ENCODE measurements at regions not wholly inside any gene's neighbourhood (a gene's known extent, or its start where the extent isn't known, plus 50 kb on each side); places are given as distances from the start of the nearest gene placed in this dataset.

GRCh38 chr12:116629480-116629879, 70.3 kb downstream of the MAP1LC3B2 start:
- Histone ChIP-seq H3K4me3 (no peak overlapping the region), H3K27ac (no peak overlapping the region), H3K9me3 (no peaks in the 10 kb centered on the region), H3K27me3 (no peaks in the 10 kb centered on the region), H3K36me3 (no peaks in the 10 kb centered on the region), H3K4me1 (no peaks in the 10 kb centered on the region)
- TF ChIP-seq POLR2A (IDR thresholded peaks at IDR 0.05) = no peak
- intact Hi-C loops (cut with DNase I; ENCODE audit: low total_unique reads) = no loop called here
- no peak for DNase-seq (ENCODE audit: low spot score in 2 of 2)

- Histone ChIP-seq H3K4me1 (no peaks in the 10 kb centered on the region), H3K27ac (no peak overlapping the region), H3K9me3 (no peaks in the 10 kb centered on the region), H3K4me3 (no peak overlapping the region), H3K36me3 (no peaks in the 10 kb centered on the region), H3K27me3 (no peaks in the 10 kb centered on the region)
- intact Hi-C loops (cut with DNase I; ENCODE audit: low total_unique reads) = no loop called here
- DNase-seq (ENCODE audit: low spot score in 2 of 2) = no peak
- TF ChIP-seq POLR2A (IDR thresholded peaks at IDR 0.05) = no peak
- no peak for TF ChIP-seq CTCF (IDR thresholded peaks at IDR 0.05)
- TF ChIP-seq POLR2AphosphoS5 (IDR thresholded peaks at IDR 0.05) = no peak
Measured at GRCh38 chr12:116628989-116629388, 69.8 kb downstream of the MAP1LC3B2 start.

GRCh38 chr12:116628450-116628793, 69.2 kb downstream of the MAP1LC3B2 start:
- Histone ChIP-seq H3K4me1 (no peaks in the 10 kb centered on the region), H3K9me3 (peaks cover 0 to 4% of the 10 kb centered on the region in 2 donors), H3K27me3 (no peaks in the 10 kb centered on the region), H3K4me3 (no peak overlapping the region), H3K27ac (no peak overlapping the region), H3K36me3 (no peaks in the 10 kb centered on the region)
- DNase-seq (ENCODE audit: low spot score in 2 of 2) = no peak
- intact Hi-C loops (cut with DNase I; ENCODE audit: low total_unique reads) = no loop called here
- TF ChIP-seq CTCF (IDR thresholded peaks at IDR 0.05) (no peak), POLR2AphosphoS5 (IDR thresholded peaks at IDR 0.05) (no peak), POLR2A (IDR thresholded peaks at IDR 0.05) (no peak)
